ENCODE measurements at regions not wholly inside any gene's neighbourhood (a gene's known extent, or its start where the extent isn't known, plus 50 kb on each side); places are given as distances from the start of the nearest gene placed in this dataset.
A peak's percentile ranks its signal among the peaks of the same experiment; 100 is the strongest.

DNA sequence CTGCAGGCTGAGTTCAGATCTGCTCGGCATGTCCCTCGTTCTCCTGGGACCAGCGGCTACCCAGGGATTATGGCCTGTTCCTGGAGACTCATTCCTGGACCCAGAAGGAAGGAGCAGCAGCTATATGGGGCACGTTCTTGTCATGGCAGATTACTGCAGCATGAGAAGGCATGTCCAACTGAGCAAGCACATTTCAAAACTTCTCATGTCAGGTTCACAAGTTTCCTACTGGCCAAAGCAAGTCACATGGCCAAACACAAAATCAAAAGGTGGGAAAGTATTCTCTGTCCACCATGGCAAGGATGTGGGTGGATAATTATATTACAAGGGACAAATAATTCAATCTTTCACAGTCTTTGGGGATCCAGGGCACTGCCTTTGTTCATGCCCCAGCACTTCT, 71.9 kb upstream of the C15orf39 start:
- no peak for DNase-seq (ENCODE audit: insufficient read length, low spot score)
- FAIRE-seq = peak; percentile 66

DNA sequence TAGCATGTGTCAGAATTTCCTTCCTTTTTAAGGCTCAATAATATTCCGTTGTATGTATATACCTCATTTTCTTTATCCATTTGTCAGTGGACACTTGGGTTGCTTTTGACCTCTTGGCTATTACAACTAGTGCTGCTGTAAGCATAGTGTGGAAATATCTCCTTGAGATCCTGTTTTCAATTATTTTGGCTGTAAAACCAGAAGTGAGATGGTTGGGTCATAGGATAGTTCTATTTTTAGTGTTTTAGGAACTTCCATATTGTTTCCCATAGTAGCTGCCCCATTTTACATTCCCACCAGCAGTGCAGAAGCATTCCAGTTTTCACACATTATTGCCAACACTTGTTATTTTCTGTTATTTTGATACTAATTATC, 70.4 kb upstream of the C15orf39 start:
- FAIRE-seq (no peak), DNase-seq (ENCODE audit: insufficient read length, low spot score) (no peak)

DNA sequence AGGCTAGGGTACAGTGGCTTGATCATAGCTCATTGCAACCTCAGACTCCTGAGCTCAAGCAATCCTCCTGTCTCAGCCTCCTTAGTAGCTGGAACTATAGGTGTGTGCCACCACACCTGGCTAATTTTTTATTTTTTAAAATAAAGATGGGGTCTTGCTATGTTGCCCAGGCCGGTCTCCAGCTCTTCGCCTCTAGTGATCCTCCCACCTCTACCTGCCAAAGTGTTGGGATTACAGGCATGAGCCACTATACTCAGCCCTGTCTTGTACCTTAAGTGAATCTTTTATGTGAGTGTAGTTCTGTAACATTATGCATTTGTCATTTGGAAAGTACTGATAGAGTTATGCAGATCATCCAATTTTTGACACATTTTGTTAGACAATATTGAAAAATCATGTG, 66.9 kb upstream of the C15orf39 start:
- FAIRE-seq (no peak), DNase-seq (ENCODE audit: insufficient read length, low spot score) (no peak)

DNA sequence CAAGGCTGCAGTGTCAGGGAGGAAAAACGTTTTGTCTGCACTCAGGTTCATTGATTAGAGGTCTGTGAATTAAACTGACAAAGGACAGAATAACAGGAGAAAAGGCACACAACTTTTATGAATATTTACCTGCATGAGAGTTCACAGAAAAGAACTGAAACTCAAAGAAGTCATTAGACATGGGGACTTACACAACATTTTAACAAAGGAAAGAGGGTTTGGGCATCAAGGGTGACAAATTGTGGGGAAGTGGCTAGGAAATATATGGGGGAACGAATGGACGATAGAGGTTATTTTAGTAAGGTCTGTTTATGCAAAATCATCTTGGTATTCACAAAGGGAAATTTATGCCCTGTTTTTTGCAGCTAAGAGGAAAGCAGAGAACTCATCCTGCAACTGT, 65.6 kb upstream of the C15orf39 start:
- FAIRE-seq = peak; percentile 31

DNA sequence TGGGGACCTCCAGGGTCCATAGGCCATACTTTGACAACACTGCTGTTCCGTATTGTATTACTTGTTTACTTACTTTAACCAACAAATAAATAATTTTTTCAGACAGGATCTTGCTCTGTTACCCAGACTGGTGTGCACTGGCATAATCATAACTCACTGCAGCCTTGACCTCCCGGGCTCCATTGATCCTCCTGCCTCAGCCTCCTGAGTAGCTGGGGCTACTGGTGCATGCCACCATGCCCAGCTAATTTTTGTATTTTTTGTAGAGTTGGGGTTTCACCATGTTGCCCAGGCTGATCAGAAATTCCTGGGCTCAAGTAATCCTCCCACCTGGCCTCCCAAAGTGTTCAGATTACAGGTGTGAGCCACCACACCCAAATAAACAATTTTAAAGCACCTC, 64.9 kb upstream of the C15orf39 start:
- FAIRE-seq = no peak
- DNase-seq (ENCODE audit: insufficient read length, low spot score) = no peak

More for the DNA sequence above, 65.6 kb upstream of the C15orf39 start:
- DNase-seq (ENCODE audit: insufficient read length, low spot score) = no peak

DNA sequence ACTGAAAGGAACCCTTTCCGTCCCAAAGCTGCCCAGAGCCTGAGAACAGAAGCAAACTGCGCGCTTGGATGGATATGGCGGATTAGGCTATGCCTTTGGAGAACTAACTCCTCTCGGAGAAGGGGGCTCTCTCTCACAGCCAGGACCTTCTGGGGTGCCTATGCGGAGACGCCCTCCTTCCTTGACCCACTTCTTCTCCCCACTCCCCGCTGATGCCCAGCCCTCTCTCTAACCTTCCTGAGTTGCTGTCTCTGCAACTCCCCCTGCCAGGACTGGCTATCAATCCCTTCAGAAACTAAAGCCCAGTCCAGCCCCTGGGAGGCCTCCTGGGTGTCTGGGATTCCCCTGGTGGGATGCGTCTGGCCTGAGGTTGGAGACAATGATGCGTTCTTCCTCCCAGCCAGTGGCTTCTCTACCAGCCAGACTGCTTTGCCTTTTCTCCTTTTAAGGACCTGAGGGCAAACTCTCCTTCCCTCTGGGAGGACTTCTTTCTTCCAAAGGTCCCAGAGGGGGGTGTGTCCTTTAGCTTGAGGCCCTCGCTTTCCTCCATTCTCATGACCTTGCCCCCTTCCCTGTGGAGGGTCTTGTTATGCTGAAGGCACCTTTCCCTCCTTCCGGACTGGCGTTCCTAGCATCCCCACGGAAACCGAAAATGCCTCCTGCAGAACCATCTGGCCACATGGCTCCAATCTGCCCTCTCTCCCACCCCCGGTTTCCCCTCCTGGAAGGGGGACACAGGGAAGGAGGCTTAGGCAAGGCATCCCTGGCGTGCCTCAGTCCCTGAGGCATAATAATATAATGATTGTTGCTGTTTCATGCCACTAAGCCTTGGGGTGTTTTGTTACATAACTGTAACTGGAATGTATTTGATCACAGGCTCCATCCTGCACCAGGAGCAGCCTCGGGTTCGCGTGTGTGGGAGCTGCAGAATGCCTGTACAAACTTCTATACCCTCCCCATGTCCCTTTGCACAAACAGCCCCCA, 63.4 kb upstream of the C15orf39 start:
- DNase-seq (ENCODE audit: insufficient read length, low spot score) (no peak), FAIRE-seq (no peak)

DNA sequence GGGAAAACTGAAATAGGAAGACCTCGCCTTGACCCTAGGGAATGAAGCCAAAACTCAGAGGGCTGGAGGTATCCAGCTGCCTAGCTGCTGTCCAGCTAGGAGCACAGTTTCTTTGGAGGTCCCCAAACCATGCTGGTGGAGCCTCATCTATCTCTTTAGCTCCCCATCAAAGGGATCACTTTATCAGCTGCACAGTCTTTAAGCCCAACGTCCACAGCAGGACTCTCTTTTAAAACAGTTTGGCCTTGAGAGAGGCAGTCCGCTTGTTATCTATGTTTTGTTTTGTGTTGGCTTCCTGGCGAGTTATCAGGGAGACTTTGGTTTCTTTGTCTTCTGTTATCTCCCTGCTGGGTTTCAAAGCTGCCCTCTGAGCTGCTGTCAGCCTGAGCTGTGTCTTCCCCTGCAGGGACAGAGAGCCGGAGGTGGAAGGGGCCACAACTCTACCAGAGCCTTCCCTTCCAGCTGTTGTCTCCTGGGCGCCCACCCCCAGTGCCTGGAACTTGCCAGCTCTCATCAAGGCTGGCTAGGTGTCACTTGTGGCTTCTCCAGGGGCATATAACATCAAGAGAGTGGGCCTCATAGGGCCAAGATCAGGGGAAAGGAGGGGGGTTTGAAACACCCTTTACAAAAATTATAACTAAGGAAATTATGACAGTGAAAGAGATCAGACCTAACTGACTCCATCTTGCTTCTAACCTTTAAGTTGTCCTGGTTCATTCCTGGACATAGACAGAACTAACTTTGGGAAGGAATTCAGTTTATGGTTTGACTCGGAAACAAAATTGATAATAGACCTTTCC, 61.4 kb upstream of the C15orf39 start:
- DNase-seq (ENCODE audit: insufficient read length, low spot score) (no peak), FAIRE-seq (no peak)

DNA sequence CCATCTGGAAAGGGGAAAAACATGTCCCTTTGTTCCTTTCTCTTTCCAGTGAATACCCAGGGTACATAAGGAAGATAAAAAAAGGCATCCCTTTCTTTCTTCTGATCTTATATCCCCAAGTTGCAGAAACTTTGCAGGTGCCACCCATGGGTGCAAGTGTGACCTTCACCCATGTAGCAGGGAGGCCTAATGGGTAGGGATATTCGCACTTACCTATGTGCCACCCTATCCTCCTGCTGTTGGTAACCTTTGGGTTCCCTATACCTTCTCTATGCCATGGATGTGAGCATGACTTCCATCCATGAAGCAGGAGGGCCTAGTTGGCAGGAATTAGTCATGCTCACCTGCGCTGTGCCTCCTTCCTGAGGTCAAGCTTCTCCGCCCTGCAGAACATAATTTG, 59.2 kb upstream of the C15orf39 start:
- no peak for FAIRE-seq
- no peak for DNase-seq (ENCODE audit: insufficient read length, low spot score)

DNA sequence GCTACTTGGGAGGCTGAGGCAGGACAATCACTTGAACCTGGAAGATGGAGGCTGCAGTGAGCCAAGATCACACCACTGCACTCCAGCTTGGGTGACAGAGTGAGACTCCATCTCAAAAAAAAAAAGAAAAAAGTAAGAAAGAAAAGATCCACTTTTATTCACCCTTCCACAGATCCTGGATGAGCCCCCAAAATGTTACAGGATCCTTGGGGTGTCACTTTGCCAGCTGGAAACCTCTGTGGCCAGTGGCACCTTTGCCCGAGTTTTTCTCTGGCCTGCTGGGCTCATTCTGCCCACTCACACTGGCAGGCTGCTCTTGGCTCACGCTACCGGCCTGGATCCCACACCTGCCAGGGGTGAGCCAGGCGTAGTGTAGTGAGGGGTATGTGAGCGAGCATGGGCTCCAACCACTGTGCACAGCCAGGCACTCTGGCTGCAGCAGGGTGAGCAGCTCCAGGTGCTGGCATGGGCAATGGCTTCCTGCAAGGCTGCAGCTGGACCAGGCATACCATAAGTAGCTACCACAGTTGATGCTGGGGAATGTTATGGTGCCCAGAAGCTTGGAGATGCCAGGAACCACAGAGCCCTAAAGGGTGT, 57.8 kb upstream of the C15orf39 start:
- FAIRE-seq (no peak), DNase-seq (ENCODE audit: insufficient read length, low spot score) (no peak)

DNA sequence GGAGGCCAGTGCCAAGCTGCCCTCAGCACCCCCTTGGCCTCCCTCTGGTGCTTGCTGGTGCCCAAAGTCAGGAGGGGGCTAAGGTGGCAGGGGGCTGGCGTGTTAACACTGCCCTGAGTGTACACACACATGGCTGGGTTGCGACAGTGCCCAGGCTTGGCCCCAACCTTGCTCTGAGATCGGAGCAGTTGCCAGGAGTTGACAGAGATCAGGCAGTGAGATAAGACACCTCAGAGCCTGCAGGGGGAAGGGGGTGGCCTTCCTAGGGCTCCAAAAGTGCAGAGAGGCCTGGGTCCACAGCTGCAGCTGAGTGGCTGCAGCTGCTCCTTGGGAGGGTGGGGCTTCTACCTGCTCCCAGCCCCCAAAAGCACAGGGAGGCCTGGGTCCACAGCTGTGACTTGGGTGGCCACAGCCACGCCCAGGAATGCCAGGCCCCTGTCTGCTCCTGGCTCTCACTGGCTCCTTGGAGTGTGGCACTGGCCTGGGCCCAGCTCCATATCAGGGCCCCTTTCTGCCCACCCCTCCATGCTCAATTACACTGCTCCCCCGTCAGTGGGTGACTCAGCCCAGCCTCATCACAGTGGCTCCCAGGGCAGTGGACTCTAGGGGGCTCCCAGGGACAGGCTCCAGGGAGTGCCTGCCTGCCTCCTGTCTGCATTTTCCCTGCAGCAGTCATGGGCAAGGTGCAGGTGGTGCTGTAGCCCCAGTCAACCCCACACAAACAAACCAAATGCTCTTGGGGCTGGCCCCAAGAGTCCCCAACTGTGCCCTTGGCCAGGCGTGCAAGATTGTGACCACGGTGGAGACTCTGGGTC, 56.4 kb upstream of the C15orf39 start:
- DNase-seq (ENCODE audit: insufficient read length, low spot score) = no peak
- no peak for FAIRE-seq

DNA sequence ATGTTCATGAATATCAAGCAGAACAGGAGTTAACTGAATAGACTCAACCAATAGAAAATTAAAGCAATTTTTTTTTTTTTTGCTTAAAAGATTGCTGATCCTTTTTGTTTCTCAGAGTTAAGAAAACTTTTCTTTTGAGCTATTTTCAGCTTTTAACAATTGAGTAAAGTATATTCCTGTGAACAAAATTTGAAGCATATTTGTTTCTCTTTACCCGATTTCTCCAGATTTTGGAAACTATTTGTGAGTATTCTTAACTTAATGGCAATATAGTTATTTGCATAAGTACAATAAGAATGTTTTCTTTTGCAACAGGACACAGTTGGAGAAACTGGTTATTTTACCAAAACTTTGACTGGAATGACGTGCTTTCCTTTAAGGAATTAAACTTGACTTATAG, 53.4 kb upstream of the C15orf39 start:
- FAIRE-seq = no peak
- no peak for DNase-seq (ENCODE audit: insufficient read length, low spot score)

DNA sequence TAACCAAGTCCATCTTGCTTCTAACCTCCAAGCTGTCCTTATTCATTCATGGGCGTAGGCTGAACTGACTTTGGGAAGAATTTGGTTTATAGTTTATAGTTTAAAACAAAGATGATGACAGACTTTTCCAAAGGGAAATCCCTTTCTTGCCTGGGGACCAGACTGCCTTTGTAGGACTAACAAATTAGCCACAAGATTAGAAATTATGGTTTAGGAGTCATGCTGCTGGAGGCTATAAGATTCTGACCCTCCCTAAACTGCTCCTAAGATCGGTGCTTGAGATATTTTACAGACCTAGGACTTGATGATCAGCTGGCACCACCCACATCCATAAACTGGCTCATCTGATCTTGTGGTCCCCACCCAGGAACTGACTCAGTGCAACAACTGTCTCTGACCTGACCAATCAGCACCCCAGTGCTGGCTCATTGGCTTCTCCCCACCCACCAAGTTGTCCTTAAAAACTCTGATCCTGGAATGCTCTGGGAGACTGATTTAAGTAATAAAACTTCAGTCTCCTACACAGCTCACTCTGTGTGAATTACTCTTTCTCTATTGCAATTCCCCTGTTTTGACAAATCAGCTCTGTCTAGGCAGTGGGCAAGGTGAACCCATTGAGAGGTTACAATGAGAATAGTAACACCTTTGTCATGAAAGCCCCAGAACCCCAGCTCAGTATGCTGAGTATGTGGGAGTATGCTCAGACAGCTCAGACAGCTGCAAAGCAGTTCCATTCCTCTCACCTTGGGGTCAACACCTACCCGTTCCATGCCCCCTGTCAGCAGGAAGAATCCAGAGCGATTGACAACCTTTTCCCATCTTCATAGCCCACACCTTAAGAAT, 51.6 kb upstream of the C15orf39 start:
- FAIRE-seq (no peak), DNase-seq (ENCODE audit: insufficient read length, low spot score) (no peak)

DNA sequence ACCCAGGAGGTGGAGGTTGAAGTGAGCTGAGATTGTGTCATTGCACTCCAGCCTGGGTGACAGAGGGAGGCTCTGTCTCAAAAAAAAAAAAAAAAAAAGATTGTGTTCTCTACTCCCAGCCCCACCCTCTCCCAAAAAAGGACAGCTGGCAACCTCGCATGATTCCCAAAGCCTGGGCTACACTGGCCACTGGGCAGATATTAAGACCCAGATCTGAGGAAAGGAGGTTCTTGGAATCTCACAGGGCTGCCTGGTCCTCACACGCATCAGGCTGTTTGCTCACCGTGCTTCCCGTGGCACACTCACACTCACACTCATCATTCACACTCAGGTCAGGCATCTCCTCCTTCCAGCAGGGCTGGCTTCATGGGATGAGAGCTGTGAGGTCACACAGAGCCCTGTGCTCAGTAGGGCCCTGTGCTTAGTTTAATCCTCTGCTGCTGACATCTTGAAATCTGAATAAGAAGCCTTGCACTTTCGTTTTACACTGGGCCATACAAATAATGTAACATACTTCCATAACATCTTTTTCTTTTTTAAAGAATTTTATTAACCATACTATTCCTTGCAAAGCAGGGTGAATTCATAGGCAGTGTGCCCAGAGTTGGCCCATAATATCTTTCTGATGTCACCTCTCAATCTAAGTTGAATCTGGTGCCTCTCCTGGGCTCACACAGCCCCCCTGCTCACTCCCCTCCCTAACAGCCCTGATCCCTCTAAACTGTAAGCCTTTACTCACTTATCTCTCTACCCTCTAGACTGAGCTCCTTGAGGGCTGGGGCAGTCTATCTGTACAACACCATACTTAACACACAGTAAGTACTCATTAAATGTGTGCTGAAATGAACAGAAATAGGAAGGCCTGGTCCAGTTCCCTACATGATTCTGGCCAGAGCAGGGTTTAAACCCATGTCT, 50.2 kb upstream of the C15orf39 start:
- DNase-seq (ENCODE audit: insufficient read length, low spot score) (no peak), FAIRE-seq (no peak)
